Skeletal muscle satellite cell (primary cell): ENCODE measurements at regions not wholly inside any gene's neighbourhood (a gene's known extent, or its start where the extent isn't known, plus 50 kb on each side); places are given as distances from the start of the nearest gene placed in this dataset.

ENCODE experiments used
- H3K27me3 ChIP-seq: 2 replicates; pipeline ENCODE4 v1.7.0; 2013; ENCODE audit warnings: low read length; ENCODE audit not compliant: control insufficient read depth, insufficient read depth
- H3K36me3 ChIP-seq: 2 replicates; pipeline ENCODE4 v1.7.0; 2013; ENCODE audit warnings: mild to moderate bottlenecking, control low read depth, low read length; ENCODE audit not compliant: insufficient read depth
- H3K4me1 ChIP-seq: 2 replicates; pipeline ENCODE4 v1.7.0; 2013; ENCODE audit warnings: low read length; ENCODE audit not compliant: control insufficient read depth, insufficient read depth
- H3K4me2 ChIP-seq: 2 replicates; pipeline ENCODE4 v1.7.0; 2013; ENCODE audit warnings: mild to moderate bottlenecking, low read length
- H3K4me3 ChIP-seq: 2 replicates; pipeline ENCODE4 v1.7.0; 2013; ENCODE audit warnings: low read length
- H3K9ac ChIP-seq: 2 replicates; pipeline ENCODE4 v1.7.0; 2013; ENCODE audit warnings: mild to moderate bottlenecking, low read depth, low read length, moderate library complexity
- H3K9me3 ChIP-seq: replicated peaks from 2 replicates; pipeline ENCODE4 v1.7.0; 2013; ENCODE audit warnings: mild to moderate bottlenecking, control low read depth, low read length

GRCh38 chr11:35082321-35083180 is 56.4 kb upstream of the CD44 start:
- Histone ChIP-seq H3K4me1 (peaks cover 59% of the 10 kb centered on the region), H3K9ac (peak overlapping the region; percentile 75), H3K9me3 (no peaks in the 10 kb centered on the region), H3K4me3 (peak overlapping the region; percentile 25), H3K36me3 (no peaks in the 10 kb centered on the region), H3K4me2 (peak overlapping the region; percentile 70), H3K27me3 (no peaks in the 10 kb centered on the region)

GRCh38 chr11:35083181-35083430 is 55.9 kb upstream of the CD44 start:
- peak overlapping the region; percentile 75 for H3K9ac ChIP-seq
- H3K4me3 ChIP-seq, result peak overlapping the region; percentile 25
- H3K27me3 ChIP-seq, result no peaks in the 10 kb centered on the region
- no peaks in the 10 kb centered on the region for H3K9me3 ChIP-seq
- H3K4me2 ChIP-seq, result peak overlapping the region; percentile 70
- no peaks in the 10 kb centered on the region for H3K36me3 ChIP-seq
- H3K4me1 ChIP-seq, result peaks cover 59% of the 10 kb centered on the region

- Histone ChIP-seq H3K36me3 (no peaks in the 10 kb centered on the region), H3K27me3 (no peaks in the 10 kb centered on the region), H3K9ac (peak overlapping the region; percentile 75), H3K4me3 (peak overlapping the region; percentile 25), H3K4me1 (peaks cover 59% of the 10 kb centered on the region), H3K9me3 (no peaks in the 10 kb centered on the region), H3K4me2 (peak overlapping the region; percentile 70)
These were observed 55.3 kb upstream of the CD44 start for GRCh38 chr11:35083431-35084238.

GRCh38 chr11:35084817-35085440 is 54.0 kb upstream of the CD44 start:
- no peaks in the 10 kb centered on the region for H3K27me3 ChIP-seq
- H3K36me3 ChIP-seq, result no peaks in the 10 kb centered on the region
- H3K4me1 ChIP-seq, result peaks cover 51% of the 10 kb centered on the region
- no peak overlapping the region for H3K9ac ChIP-seq
- no peak overlapping the region for H3K4me2 ChIP-seq
- H3K4me3 ChIP-seq, result no peak overlapping the region
- H3K9me3 ChIP-seq, result no peaks in the 10 kb centered on the region

GRCh38 chr11:35085531-35086165 is 53.3 kb upstream of the CD44 start:
- no peaks in the 10 kb centered on the region for H3K9me3 ChIP-seq
- no peaks in the 10 kb centered on the region for H3K36me3 ChIP-seq
- H3K4me1 ChIP-seq, result peaks cover 51% of the 10 kb centered on the region
- no peaks in the 10 kb centered on the region for H3K27me3 ChIP-seq
- H3K9ac ChIP-seq, result no peak overlapping the region
- H3K4me3 ChIP-seq, result no peak overlapping the region
- no peak overlapping the region for H3K4me2 ChIP-seq

- Histone ChIP-seq H3K36me3 (no peaks in the 10 kb centered on the region), H3K9me3 (no peaks in the 10 kb centered on the region), H3K4me3 (no peak overlapping the region), H3K9ac (no peak overlapping the region), H3K4me1 (peaks cover 41% of the 10 kb centered on the region), H3K4me2 (no peak overlapping the region), H3K27me3 (no peaks in the 10 kb centered on the region)
These were observed 51.3 kb upstream of the CD44 start for GRCh38 chr11:35087648-35088047.

- Histone ChIP-seq H3K4me1 (peaks cover 35% of the 10 kb centered on the region), H3K36me3 (no peaks in the 10 kb centered on the region), H3K27me3 (no peaks in the 10 kb centered on the region), H3K4me2 (no peak overlapping the region), H3K9me3 (no peaks in the 10 kb centered on the region), H3K9ac (no peak overlapping the region), H3K4me3 (no peak overlapping the region)
These were observed 50.7 kb upstream of the CD44 start for GRCh38 chr11:35088226-35088625.

GRCh38 chr11:35088676-35089075 is 50.3 kb upstream of the CD44 start:
- Histone ChIP-seq H3K4me2 (no peak overlapping the region), H3K36me3 (no peaks in the 10 kb centered on the region), H3K9me3 (no peaks in the 10 kb centered on the region), H3K27me3 (no peaks in the 10 kb centered on the region), H3K9ac (no peak overlapping the region), H3K4me1 (peaks cover 30% of the 10 kb centered on the region), H3K4me3 (no peak overlapping the region)
